OCI-LY3 (cell line): ENCODE measurements at regions not wholly inside any gene's neighbourhood (a gene's known extent, or its start where the extent isn't known, plus 50 kb on each side); places are given as distances from the start of the nearest gene placed in this dataset.

Experiments used
- H2AFZ ChIP-seq: fragments of 200-600, 300-600 bp; shearing (Covaris generic); 2 replicates; pipeline ENCODE4 v1.6.0; 2014; ENCODE audit warnings: antibody characterized with exemption, low read depth, low read length
- H3K27ac ChIP-seq: fragments of 200-600, 300-600 bp; sonication (generic); 2 replicates; pipeline ENCODE4 v1.5.1; 2014; ENCODE audit warnings: mild to moderate bottlenecking, low read length, moderate library complexity, mixed read lengths
- H3K27me3 ChIP-seq: fragments of 200-600, 300-600 bp; sonication (generic); 2 replicates; pipeline ENCODE4 v1.6.1; 2014; ENCODE audit warnings: low read depth, low read length, mixed read lengths
- H3K36me3 ChIP-seq: fragments of 200-600, 300-600 bp; sonication (generic); replicated peaks from 2 replicates; pipeline ENCODE3; 2014; ENCODE audit warnings: low read depth, low read length, mixed read lengths
- H3K4me1 ChIP-seq: fragments of 300-600, 200-600 bp; sonication (generic); 2 replicates; pipeline ENCODE4 v1.6.1; 2014; ENCODE audit warnings: low read length, mixed read lengths
- H3K4me2 ChIP-seq: fragments of 200-600, 300-600 bp; sonication (generic); 2 replicates; pipeline ENCODE4 v1.6.1; 2014; ENCODE audit warnings: low read length, mixed read lengths
- H3K4me3 ChIP-seq: fragments of 300-600, 200-600 bp; sonication (generic); 2 replicates; pipeline ENCODE4 v1.5.1; 2014; ENCODE audit warnings: antibody characterized with exemption, mild to moderate bottlenecking, low read length, moderate library complexity
- H3K79me2 ChIP-seq: fragments of 300-600, 200-600 bp; shearing (Covaris generic); 2 replicates; pipeline ENCODE4 v1.6.1; 2014; ENCODE audit warnings: mild to moderate bottlenecking, low read length, mixed read lengths
- H3K9ac ChIP-seq: fragments of 300-600, 200-600 bp; shearing (Covaris generic); 2 replicates; pipeline ENCODE4 v1.6.0; 2014; ENCODE audit warnings: mild to moderate bottlenecking, low read length, moderate library complexity
- H3K9me3 ChIP-seq: fragments of 200-600, 300-600 bp; shearing (Covaris generic); 2 replicates; pipeline ENCODE4 v1.6.1; 2014; ENCODE audit warnings: low read length, mixed read lengths; ENCODE audit not compliant: insufficient read depth
- H4K20me1 ChIP-seq: fragments of 200-600, 300-600 bp; sonication (generic); 2 replicates; pipeline ENCODE4 v1.6.1; 2016; ENCODE audit warnings: low read length, mixed read lengths; ENCODE audit not compliant: insufficient read depth
- EZH2phosphoT487 ChIP-seq: fragments of 200-600 bp; shearing (Covaris generic); IDR thresholded peaks from 2 replicates; pipeline ENCODE4 v1.6.1; 2018; ENCODE audit warnings: antibody characterized with exemption, mixed run types, low read depth
- TF ChIP-seq, protein P1 (sequence below): fragments of 200-600, 300-600 bp; sonication (generic); IDR thresholded peaks from 2 replicates; pipeline ENCODE4 v1.5.1; 2014; ENCODE audit warnings: antibody characterized with exemption, low read length, low read depth

DNA sequence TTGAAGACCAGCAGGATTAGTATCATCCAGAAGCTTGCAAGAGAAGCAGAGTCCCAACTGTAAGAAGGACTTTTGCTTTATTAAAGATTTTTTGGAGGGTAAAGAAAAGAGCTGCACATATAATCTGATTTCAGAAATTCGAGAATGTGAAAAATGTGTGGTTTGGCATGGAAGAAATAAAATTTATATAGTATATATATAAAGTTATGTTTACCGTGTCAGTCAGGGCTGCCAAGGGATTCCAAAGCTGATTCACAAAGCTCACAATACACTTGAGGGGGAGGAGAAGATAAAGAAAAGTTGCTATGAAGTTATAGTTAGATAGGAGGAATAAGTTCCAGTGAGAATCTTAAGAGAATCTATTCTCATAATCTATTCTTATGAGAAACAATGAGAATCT lies 231.8 kb upstream of the CACNA2D1 start:
- Histone ChIP-seq H2AFZ (no peak overlapping the region), H3K4me1 (no peaks in the 10 kb centered on the region), H3K27me3 (no peaks in the 10 kb centered on the region), H3K9me3 (no peaks in the 10 kb centered on the region), H4K20me1 (no peaks in the 10 kb centered on the region), H3K27ac (no peak overlapping the region), H3K9ac (no peak overlapping the region), H3K79me2 (no peaks in the 10 kb centered on the region), H3K4me3 (no peak overlapping the region), H3K36me3 (no peaks in the 10 kb centered on the region), H3K4me2 (no peak overlapping the region)
- TF ChIP-seq, protein P1, sequence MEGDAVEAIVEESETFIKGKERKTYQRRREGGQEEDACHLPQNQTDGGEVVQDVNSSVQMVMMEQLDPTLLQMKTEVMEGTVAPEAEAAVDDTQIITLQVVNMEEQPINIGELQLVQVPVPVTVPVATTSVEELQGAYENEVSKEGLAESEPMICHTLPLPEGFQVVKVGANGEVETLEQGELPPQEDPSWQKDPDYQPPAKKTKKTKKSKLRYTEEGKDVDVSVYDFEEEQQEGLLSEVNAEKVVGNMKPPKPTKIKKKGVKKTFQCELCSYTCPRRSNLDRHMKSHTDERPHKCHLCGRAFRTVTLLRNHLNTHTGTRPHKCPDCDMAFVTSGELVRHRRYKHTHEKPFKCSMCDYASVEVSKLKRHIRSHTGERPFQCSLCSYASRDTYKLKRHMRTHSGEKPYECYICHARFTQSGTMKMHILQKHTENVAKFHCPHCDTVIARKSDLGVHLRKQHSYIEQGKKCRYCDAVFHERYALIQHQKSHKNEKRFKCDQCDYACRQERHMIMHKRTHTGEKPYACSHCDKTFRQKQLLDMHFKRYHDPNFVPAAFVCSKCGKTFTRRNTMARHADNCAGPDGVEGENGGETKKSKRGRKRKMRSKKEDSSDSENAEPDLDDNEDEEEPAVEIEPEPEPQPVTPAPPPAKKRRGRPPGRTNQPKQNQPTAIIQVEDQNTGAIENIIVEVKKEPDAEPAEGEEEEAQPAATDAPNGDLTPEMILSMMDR = no peak
- TF ChIP-seq EZH2phosphoT487 = no peak

DNA sequence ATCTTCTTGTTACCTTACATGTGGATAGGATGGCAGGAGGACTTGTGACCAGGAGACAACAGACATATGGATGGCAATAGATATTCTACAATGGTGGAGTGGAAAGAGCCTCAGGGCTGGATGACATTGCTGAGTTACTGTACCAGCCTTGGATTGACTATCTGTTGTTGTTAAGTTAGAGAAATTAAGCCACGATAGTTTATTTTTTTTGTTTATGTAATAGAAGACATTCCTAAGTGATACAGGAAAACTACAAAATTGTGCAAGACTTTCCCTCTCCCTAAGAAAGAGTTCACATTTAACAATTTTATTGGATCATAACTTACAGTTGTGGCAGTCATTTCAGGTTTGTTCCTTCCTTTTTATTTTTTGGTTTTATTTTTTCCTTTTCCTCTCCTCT lies 230.7 kb upstream of the CACNA2D1 start:
- Histone ChIP-seq H3K4me2 (no peak overlapping the region), H3K9me3 (no peaks in the 10 kb centered on the region), H3K27ac (no peak overlapping the region), H3K79me2 (no peaks in the 10 kb centered on the region), H3K9ac (no peak overlapping the region), H3K36me3 (no peaks in the 10 kb centered on the region), H3K27me3 (no peaks in the 10 kb centered on the region), H3K4me1 (no peaks in the 10 kb centered on the region), H3K4me3 (no peak overlapping the region), H2AFZ (no peak overlapping the region), H4K20me1 (no peaks in the 10 kb centered on the region)
- TF ChIP-seq, protein P1 = no peak
- TF ChIP-seq EZH2phosphoT487 = no peak

DNA sequence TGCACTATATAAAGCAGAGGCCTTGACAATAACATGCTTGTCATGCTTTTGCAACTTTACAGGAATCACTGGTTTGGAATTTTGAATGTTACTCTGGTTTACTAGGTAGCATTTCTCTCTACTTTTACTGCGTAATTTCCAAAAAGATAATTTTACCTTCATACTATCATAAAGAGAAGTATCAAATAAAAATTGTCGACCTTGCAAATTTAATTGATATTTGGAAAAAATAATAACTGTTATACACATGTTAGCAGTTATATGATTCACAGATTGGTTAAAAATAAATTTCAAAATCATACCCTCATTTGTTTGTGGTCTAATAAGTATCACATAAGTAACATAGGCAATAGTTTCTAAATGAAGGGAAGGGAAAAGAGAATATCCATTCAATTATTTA lies 228.5 kb upstream of the CACNA2D1 start:
- no peak overlapping the region for H3K9ac ChIP-seq
- no peak overlapping the region for H3K4me3 ChIP-seq
- no peaks in the 10 kb centered on the region for H3K36me3 ChIP-seq
- H3K4me2 ChIP-seq = no peak overlapping the region
- no peak for TF ChIP-seq EZH2phosphoT487
- TF ChIP-seq, protein P1 = no peak
- H3K4me1 ChIP-seq = no peaks in the 10 kb centered on the region
- H3K9me3 ChIP-seq = no peaks in the 10 kb centered on the region
- H3K27me3 ChIP-seq = no peaks in the 10 kb centered on the region
- no peaks in the 10 kb centered on the region for H3K79me2 ChIP-seq
- no peaks in the 10 kb centered on the region for H4K20me1 ChIP-seq
- no peak overlapping the region for H2AFZ ChIP-seq
- no peak overlapping the region for H3K27ac ChIP-seq

DNA sequence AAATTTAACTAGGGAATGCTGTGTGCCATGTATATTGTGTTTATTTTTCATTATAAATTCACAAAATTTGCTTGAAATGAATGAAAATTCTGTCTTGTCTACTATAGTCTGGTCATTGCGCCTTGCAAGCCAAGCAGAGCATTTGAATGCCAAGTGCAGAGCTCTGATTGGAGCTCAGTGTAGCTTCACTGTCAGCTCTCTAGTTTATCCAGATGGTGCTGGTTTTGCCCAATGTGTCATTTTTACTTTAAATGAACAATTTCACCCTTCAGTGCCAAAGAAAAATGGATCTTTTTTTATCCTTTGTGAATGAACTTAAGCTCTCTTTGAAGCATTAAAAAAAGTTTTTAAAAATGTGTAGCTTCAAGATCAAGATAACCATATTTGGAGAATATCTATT lies 225.6 kb upstream of the CACNA2D1 start:
- TF ChIP-seq, protein P1 = no peak
- no peak for TF ChIP-seq EZH2phosphoT487
- Histone ChIP-seq H4K20me1 (no peaks in the 10 kb centered on the region), H3K4me1 (no peaks in the 10 kb centered on the region), H3K27me3 (no peaks in the 10 kb centered on the region), H3K4me2 (no peak overlapping the region), H3K4me3 (no peak overlapping the region), H3K36me3 (no peaks in the 10 kb centered on the region), H3K9me3 (no peaks in the 10 kb centered on the region), H3K9ac (no peak overlapping the region), H3K27ac (no peak overlapping the region), H3K79me2 (no peaks in the 10 kb centered on the region), H2AFZ (no peak overlapping the region)
